ENCODE measurements at regions not wholly inside any gene's neighbourhood (a gene's known extent, or its start where the extent isn't known, plus 50 kb on each side); places are given as distances from the start of the nearest gene placed in this dataset.

- no peak overlapping the region for H3K4me3 ChIP-seq (ENCODE audit: low read depth, low read length)
- no peak for TF ChIP-seq CTCF (conservative IDR thresholded peaks at IDR 0.05; ENCODE audit: low read depth, low read length)
- no peak for DNase-seq (ENCODE audit: low read depth)
These were observed 137.7 kb upstream of the GRM7 start for GRCh38 chr3:6723205-6723604.

GRCh38 chr3:6726811-6727210 lies 134.1 kb upstream of the GRM7 start:
- no peak for DNase-seq (ENCODE audit: low read depth)
- H3K4me3 ChIP-seq (ENCODE audit: low read depth, low read length): no peak overlapping the region
- no peak for TF ChIP-seq CTCF (conservative IDR thresholded peaks at IDR 0.05; ENCODE audit: low read depth, low read length)

- no peak for DNase-seq (ENCODE audit: low read depth)
- TF ChIP-seq CTCF (conservative IDR thresholded peaks at IDR 0.05; ENCODE audit: low read depth, low read length): no peak
- no peak overlapping the region for H3K4me3 ChIP-seq (ENCODE audit: low read depth, low read length)
These were observed 128.1 kb upstream of the GRM7 start for GRCh38 chr3:6732807-6733206.

- no peak for TF ChIP-seq CTCF (conservative IDR thresholded peaks at IDR 0.05; ENCODE audit: low read depth, low read length)
- H3K4me3 ChIP-seq (ENCODE audit: low read depth, low read length): no peak overlapping the region
- DNase-seq (ENCODE audit: low read depth): no peak
These were observed 127.1 kb upstream of the GRM7 start for GRCh38 chr3:6733699-6734394.

- no peak for DNase-seq (ENCODE audit: low read depth)
- no peak overlapping the region for H3K4me3 ChIP-seq (ENCODE audit: low read depth, low read length)
- TF ChIP-seq CTCF (conservative IDR thresholded peaks at IDR 0.05; ENCODE audit: low read depth, low read length): no peak
These were observed 126.5 kb upstream of the GRM7 start for GRCh38 chr3:6734395-6734746.

- no peak for TF ChIP-seq CTCF (conservative IDR thresholded peaks at IDR 0.05; ENCODE audit: low read depth, low read length)
- no peak for DNase-seq (ENCODE audit: low read depth)
- H3K4me3 ChIP-seq (ENCODE audit: low read depth, low read length): no peak overlapping the region
These were observed 123.9 kb upstream of the GRM7 start for GRCh38 chr3:6736836-6737629.

GRCh38 chr3:6737630-6738029 lies 123.3 kb upstream of the GRM7 start:
- no peak for DNase-seq (ENCODE audit: low read depth)
- TF ChIP-seq CTCF (conservative IDR thresholded peaks at IDR 0.05; ENCODE audit: low read depth, low read length): no peak
- no peak overlapping the region for H3K4me3 ChIP-seq (ENCODE audit: low read depth, low read length)
